COLO668 (cell line): ENCODE measurements at regions not wholly inside any gene's neighbourhood (a gene's known extent, or its start where the extent isn't known, plus 50 kb on each side); places are given as distances from the start of the nearest gene placed in this dataset.
"Not testable (repeated sequence)": the region's sequence is repeated elsewhere in the genome, so short reads cannot be mapped to it uniquely, and the experiment has no call there.

Source experiments
- DNase-seq: peaks from one replicate; lab custom pipeline; 2025; ENCODE audit not compliant: unreplicated experiment; lab: John Stamatoyannopoulos, UW

DNA sequence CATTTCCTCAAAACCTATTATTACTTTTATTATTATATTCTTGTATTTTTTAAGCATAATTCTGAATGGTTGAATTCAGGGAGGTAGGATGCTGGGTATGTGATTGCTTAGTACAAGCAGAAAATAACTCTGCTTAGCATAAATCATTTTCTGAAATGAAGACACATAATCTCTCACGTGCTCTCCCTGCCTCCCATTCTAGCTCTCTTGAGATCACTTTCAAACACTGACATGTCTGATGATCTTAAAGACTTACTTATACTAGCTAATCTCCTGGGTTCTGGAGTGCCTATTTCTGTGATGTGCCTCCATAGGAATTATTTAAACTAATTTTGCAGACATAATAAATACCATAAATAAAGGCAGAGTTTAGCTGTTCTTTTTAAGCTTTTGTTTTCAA lies 1136.0 kb downstream of the SUCLG1 start:
- no peak for DNase-seq

DNA sequence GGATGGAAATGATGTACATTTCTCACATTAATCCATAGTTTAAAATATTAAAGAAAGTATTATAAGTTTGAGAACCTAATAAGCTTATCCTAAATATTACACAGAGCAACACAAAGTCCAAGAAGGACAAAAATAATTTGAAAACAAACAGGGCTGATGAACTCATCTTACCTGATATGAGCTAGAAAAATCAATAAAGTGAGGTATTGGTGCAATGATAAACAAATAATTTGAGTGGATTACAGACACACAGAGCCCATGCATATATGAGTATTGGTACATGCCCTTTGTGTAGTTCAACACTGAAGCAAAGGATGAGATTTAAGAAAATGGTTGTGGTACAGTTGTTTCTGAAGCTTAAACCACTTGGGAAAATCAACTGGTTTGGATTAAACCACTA lies 1139.0 kb downstream of the SUCLG1 start:
- no peak for DNase-seq

DNA sequence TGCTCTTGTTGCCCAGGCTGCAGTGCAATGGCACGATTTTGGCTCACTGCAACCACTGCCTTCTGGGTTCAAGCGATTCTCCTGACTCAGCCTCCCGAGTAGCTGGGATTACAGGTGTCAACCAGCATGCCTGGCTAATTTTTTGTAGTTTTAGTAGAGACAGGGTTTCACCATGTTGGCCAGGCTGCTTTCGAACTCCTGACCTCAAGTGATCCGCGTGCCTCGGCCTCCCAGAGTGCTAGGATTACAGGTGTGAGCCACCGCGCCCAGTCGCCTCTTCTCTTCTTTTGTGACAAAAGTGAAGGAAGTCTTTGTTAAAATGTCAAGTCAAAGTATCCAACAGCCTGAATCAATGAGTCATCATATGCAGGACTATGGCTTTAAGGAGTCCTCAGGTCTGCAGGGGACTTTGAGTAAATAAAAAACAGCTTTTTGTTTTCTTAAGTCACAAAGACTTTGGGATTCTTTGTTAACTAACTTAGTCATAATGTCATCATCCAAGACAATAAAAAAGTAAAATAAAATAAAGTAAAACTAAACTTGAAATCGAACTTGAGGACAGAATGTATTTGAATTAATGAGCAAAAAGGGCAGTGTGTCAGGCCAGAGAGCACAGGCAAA lies 1153.2 kb downstream of the SUCLG1 start:
- DNase-seq: no peak

DNA sequence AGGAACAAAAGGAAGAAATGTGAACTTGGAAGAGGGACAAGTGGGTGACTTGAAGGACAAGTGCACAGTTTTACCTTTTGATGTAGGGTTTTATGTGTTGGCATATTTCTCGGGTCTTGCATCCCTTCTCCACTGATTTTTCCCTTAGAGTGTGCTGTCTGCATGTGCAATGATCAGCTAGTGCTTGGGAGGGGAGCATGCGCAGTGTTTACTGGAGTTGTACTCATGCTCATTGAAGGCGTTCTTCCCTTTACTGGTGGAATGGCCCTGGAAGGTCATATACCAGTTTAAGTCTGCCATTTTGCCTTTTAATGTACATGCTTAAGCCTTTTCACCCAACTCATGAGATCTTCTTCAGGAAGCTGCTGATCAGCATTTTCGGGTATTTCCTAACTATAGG lies 1168.0 kb downstream of the SUCLG1 start:
- DNase-seq: no peak

DNA sequence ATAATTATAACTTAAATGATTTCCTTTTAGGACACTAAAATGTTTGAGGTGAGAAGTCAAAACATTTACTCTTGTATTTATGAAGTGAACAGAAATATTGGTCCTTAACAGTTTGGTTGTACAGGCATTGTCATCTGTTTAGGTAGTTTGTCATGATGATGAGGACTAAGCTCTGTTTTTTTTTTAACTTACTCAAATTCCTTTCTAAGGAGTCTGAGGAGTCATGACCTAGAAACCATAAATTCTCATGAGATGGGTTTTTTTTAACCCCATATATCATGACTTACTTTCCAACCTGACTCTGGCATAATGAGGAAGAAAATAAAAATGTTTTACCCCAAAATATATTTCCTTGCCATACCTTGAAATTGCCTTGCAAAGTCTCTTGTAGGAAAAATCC lies 1176.2 kb downstream of the SUCLG1 start:
- DNase-seq: no peak

DNA sequence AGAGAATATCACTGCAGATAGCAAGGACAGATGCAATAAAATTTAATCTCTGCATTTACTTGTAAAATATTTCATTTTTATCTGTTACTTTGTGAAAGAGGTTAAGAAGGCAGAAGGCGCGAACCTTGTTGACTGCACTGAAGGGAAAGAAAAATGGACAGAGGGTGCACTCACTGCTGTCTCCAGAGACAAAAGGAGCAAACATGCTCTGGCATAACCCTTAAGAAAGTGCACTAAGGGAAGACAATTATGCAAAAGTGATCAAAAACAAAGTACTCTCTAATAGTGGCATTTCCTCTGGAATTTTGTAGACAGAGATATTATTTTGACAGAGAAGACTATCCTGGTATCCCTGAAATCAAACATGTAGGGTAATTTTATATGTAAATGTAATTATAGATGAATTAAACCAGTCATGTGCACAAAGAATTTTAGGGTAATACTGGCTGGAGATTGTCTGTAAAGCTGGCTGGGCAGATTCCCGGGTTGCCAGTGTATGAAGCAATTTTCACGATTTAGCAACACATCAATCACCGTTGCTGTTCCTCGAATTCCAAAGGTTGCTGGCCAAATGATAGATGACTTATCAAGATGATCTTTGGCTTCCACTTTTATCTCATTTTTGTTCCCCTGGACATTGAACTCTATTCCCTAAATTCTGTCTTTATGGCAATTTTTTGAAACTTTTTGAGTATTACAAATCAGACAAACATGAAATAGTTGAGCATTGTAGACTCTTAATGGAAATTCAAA lies 1176.9 kb downstream of the SUCLG1 start:
- DNase-seq: no peak

DNA sequence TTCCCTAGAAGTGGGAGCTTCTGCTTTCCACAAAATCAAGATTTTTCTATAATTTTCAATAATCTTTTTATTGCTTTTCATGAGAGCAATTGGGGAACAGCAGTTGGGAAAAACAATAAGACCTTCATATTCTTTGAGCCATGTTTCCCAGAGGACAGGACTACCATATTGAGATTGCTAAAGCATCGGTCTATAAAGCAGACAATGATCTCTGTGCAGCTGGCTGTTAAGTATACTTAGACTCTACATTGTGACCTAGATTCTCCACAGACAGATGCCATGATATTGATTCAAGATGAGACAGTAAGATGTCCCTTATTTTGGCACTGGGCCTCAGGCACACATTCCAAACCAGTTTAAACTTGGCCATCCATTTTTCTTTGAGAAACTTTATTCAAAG lies 1178.7 kb downstream of the SUCLG1 start:
- no peak for DNase-seq

DNA sequence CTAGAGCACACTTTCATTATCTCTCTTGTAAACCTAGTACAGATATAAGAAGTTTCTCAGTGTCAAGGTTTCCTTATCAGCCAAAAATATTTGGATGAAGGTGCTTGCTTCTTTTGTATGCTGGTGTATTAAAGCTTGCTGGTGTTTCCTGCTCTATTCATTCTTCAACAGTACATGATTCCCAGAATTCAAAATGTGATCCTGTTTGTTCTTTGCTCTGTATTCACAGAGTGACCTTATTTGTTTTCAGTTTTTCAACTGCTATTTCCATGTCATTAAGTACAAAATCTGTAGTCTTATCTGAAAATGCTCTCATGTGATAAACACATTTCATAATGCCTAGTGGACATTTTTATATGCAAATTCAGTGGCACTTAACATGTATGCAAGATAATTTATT lies 1185.8 kb downstream of the SUCLG1 start:
- DNase-seq: no peak

DNA sequence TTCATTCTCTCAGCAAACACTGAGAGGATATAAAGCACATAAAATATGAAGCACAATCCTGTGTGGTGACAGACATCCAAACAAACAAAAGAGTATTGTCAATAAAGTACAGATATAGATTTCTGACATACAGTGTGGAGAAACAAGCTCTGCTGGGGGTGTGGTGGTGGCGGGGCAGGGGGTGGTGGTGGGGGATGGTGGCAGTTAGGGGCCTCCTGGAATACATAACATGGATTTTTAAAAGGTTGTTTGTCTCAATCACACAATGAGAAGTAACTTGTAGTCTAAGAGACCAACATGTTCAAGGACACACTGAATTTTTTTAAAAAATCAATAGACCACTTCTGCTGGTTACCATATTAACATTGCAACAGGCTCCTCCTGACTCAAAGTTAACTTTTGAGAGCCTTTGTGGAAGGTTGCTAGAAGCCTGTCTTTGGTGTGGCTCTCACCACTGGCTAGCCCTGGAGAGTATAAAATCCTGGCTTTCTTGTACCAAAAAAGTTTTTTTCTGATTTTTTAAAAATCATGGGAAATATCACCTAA lies 1197.4 kb downstream of the SUCLG1 start:
- no peak for DNase-seq

DNA sequence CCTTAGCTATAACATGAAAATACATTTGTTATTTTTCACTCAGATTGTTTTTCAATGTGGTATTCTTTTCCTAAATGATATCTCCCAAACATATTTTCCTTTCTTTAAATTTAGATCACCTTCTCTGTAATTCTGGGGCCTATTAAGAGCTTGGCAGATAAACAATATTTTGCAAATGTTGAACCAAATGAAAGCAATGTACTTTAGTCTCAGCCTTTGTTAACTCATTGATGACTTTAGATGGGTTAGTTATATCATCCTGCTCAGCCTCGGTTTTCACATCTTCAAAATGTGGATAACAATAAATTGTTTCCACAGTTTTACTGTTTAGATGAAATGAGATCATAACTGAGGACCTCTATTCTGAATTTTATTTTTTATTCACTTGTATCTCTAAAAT lies 1205.2 kb downstream of the SUCLG1 start:
- DNase-seq: no peak

DNA sequence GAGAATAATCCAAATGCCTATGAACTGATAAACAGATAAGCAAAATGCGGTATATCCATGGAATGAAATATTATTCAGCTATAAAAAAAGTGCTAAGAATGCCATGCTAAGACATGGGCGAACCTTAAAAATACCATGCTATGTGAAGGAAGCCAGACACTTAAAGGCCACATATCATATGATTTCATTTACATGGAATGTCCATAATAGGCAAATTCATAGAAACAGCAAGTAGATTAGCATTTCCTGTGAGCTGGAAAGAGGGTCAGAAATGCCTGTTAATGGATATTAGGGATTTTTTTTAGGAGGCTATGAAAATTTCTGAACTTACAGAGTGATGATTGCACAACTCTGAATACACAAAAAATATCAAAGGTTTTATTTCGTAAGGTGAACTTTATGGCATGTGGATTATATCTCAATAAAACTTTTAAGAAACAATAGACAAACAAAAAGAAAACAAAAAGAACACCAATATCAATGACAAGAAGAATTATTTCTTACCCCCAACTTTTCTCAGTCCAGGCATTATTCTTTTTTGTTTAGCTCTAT lies 1207.7 kb downstream of the SUCLG1 start:
- no peak for DNase-seq

DNA sequence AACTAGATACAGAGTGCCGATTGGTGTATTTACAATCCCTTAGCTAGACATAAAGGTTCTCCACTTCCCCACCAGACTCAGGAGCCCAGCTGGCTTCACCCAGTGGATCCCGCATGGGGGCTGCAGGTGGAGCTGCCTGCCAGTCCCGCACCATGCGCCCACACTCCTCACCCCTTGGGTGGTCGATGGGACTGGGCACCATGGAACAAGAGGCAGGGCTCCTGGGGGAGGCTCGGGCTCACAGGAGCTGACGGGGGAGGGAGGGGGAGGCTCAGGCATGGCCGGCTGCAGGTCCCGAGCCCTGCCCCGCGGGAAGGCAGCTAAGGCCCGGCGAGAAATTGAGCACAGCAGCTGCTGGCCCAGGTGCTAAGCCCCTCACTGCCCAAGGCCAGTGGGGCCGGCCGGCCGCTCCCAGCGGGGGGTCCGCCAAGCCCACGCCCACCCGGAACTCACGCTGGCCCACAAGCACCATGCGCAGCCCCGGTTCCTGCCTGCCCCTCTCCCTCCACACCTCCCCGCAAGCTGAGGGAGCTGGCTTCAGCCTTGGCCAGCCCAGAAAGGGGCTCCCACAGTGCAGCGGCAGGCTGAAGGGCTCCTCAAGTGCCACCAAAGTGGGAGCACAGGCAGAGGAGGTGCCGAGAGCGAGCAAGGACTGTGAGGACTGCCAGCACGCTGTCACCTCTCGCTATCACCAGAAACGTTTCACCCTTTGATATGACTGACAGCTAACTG lies 1213.1 kb downstream of the SUCLG1 start:
- DNase-seq: not testable (repeated sequence)

DNA sequence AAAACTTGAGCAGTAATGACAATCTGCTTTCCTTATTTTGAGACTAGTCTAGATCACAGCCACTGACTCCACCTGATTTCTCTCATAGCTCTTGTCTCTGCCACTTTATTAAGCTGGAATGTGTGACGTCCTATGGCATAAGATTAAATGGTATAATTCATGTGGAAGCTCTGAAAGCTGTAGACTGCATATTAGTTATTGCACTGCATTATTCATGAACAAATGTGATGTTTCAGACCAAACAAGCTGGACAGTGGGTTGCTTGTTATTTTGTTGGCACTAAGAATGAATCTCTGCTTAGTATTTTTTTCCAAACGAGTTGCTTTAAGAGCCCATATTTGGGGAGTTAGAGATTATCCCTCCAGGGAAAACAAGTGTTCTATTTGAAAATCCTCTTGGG lies 1218.5 kb downstream of the SUCLG1 start:
- no peak for DNase-seq

DNA sequence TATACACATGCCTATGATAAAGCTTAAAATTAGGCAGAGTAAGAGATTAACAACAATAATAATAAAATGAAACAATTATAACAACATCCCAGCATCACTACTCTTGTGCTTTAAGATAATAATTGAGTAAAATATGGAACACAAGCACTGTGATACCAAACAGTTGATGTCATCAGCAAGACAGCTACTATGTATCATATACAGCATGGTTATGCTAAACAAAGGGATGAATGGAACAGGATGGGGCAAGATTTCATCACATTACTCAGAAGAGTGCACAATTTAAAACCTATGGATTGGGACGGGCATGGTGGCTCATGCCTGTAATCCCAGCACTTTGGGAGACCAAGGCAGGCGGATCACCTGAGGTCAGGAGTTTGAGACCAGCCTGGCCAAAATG lies 1221.0 kb downstream of the SUCLG1 start:
- no peak for DNase-seq

DNA sequence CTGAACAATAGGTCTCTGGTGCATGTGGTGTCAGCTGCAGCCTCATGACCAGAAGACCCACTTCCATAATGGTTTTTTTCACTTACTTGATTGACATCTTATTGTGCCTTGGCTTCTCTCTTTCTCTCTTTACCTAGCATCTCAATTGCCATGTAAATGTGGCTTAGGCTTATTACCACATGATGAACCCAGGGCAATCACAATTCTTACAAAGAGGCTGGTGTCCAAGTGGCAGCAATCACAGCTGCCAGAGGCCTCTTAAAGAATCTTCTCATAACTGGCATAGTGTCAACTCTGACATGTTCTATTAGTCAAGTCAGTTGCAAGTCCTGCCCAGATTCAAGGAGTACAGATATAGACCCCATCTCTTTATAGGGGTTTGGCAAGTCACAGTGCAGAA lies 1224.8 kb downstream of the SUCLG1 start:
- DNase-seq: no peak

DNA sequence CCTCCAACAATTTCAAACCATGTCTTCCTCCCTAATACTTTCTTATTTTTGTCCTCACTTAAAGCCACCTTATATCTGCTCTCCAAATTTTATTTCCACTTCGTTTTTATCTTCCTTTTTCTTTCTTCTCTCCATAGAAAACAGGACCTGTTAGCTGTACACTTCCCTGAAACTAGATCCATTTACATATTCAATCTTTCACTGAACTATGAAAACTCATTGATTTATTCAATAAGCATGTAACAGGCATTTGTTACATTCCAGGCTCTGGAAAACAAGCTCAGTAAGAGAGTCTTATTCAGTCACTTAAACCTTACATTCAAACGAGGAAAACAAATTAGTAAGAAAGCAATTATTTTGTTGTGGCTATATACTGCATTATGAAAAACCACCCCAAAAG lies 1225.3 kb downstream of the SUCLG1 start:
- DNase-seq: no peak

DNA sequence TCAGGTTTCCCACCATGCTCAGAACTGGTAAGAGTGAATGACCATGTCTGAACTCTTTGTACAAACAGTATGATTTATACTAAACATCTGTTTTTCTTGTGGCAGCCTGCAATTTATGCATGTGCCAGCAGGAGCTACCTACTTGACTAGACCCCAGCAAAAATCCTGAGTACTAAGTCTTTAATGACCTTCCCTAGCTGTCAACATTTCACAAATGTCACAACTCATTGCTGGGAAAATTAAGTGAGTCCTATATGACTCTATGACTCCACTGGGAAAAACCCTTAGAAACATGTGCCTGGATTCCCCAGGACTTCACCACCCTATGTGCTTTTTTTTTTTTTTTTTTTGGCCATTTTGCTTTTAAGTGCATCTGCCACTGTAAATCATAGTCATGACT lies 1225.8 kb downstream of the SUCLG1 start:
- no peak for DNase-seq

DNA sequence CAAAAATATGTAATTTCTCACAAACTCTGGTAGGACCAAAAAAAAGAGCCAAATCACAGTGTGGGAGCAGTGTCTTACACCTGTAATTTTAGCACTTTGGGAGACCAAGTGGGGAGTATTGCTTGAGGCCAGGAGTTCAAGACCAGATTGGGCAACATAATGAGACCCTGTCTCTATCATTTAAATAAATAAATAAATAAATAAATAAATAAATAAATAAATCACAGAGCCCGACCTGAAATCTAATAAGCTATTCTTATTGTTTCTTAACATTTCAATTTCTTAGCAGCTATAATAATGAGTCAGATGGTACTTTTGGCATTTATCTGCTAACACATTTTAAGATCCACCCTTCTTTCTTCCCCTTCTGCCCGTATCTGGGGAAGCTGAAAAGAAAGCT lies 1229.6 kb downstream of the SUCLG1 start:
- no peak for DNase-seq

DNA sequence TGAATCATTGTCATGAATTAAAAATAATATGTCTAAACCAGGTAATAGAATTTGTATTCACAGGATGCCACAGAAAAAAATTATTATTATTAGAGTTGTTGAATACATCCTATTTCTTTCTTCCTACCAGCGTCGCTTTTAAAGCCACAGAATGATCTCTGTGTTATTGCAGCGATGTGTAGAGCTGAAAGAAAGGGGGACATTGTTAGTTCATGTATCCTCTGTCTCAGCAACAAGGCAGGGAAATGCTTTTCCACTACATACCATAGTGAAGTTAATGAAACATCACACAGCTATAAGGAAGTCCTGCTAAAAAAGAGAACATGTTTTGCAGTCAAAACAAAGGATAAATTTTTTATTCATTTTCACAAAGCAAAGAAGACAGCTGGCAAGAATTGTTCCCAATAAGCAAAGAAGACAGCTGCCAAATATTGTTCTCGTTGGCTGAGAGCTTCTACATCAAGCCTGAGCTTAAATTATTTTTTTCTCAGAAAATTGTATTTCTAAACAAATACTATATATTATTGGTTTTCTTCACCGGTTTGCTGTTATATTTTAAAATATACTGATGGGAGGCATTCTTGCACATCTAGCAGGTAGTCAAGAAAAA lies 1234.4 kb downstream of the SUCLG1 start:
- no peak for DNase-seq

DNA sequence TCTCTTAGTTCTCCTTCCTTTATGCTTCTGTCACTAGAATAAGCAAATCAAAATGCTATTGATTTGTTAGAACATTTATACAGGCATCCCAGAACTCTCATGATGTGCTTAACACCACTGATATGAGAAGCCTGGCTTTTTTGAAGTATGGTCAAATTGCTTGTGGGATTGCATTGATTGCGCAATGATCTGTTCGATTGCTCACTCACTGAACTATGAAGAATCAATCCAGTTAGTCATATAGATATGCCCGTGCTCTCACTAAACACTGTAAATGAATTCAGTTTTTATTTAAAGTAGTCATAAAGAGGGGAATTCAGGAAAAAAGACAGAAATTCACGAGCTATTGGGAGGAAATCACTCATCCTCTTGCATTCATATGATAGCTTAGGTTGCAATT lies 1237.8 kb downstream of the SUCLG1 start:
- no peak for DNase-seq

DNA sequence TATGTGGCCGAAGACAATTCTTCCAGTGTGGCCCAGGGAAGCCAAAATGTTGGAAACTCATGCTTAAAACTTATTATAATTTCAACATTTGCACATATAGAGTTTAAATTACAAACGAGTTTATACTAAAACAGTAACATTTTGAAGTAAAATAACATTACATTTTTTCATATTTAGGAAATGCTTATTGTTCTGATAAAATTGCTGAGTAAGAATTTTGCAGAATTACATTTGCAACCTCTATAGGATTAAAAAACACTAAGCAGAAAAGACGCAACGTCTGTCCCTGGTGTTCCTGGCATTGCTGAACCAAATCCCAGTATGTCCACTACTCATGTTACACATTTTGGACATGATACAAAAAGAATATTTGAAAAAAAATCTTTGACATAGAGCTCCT lies 1241.2 kb downstream of the SUCLG1 start:
- DNase-seq: no peak
